ENCODE measurements at regions not wholly inside any gene's neighbourhood (a gene's known extent, or its start where the extent isn't known, plus 50 kb on each side); places are given as distances from the start of the nearest gene placed in this dataset.
"Not testable (repeated sequence)": the region's sequence is repeated elsewhere in the genome, so short reads cannot be mapped to it uniquely, and the experiment has no call there.

DNA sequence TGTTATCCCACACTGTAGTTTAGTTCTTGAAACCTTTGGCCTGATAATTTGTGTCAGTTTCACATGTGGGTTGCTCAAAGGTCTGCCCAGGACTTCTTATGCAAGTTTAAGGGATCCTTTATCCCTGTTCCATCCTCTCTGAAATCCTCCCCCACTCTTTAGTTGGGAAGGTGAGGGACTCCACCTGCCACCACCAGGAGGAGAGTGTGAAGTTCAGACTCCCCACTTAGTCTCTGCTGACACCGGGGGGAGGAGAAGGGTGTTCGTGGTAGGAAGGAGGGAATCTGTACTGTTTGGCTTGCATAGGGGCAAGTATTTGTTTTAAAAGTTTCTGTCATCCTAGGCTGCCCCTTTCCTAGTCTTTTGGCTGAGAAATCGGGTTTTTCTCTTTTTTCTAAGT, 211.8 kb downstream of the PPP4R3C start:
- no peak for DNase-seq (ENCODE audit: low read depth)
- H3K4me3 ChIP-seq (ENCODE audit: low read depth, low read length), result no peak overlapping the region
- TF ChIP-seq, protein P1, sequence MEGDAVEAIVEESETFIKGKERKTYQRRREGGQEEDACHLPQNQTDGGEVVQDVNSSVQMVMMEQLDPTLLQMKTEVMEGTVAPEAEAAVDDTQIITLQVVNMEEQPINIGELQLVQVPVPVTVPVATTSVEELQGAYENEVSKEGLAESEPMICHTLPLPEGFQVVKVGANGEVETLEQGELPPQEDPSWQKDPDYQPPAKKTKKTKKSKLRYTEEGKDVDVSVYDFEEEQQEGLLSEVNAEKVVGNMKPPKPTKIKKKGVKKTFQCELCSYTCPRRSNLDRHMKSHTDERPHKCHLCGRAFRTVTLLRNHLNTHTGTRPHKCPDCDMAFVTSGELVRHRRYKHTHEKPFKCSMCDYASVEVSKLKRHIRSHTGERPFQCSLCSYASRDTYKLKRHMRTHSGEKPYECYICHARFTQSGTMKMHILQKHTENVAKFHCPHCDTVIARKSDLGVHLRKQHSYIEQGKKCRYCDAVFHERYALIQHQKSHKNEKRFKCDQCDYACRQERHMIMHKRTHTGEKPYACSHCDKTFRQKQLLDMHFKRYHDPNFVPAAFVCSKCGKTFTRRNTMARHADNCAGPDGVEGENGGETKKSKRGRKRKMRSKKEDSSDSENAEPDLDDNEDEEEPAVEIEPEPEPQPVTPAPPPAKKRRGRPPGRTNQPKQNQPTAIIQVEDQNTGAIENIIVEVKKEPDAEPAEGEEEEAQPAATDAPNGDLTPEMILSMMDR (IDR thresholded peaks at IDR 0.05; ENCODE audit: insufficient read depth, low read length), result no peak

DNA sequence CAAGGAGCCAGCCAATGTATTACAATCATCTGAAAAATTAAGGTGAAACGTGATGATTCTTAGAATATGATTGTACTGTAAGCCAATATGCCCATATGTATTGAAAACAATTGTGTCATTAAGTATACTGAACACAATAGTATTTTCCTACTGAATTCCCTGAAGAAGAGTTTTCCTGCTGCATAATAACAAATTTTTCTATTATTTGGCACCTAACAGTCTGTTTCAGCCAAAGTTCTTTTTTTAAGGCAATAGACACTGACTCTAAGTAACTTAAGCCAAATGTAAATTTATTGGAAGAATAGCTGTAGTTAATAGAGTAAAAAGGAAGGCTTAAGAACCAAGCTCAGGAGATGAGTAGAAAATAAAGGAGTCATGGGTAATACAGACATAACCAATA, 220.6 kb downstream of the PPP4R3C start:
- TF ChIP-seq, protein P1 (IDR thresholded peaks at IDR 0.05; ENCODE audit: insufficient read depth, low read length), result no peak
- no peak overlapping the region for H3K4me3 ChIP-seq (ENCODE audit: low read depth, low read length)
- DNase-seq (ENCODE audit: low read depth), result no peak

DNA sequence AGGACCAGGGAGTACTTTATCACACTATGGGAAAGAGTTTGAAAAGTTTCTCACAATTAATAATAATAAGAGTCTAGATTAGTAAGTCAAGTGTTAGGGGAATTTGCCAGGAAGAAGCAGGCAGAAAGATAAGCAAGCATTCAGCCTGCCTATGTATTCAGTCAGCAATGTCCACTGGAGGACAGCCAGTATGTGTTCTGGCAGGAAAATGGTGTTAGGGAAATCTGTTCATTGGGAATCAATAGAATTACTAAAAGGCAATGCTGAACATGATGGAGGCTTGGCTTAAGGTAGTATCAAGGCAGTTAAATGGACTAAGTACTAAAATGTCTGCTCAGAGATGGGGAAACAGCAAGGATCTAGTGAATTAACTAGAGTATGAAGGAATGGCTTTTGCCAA, 221.2 kb downstream of the PPP4R3C start:
- TF ChIP-seq, protein P1 (IDR thresholded peaks at IDR 0.05; ENCODE audit: insufficient read depth, low read length), result no peak
- no peak for DNase-seq (ENCODE audit: low read depth)
- no peak overlapping the region for H3K4me3 ChIP-seq (ENCODE audit: low read depth, low read length)

DNA sequence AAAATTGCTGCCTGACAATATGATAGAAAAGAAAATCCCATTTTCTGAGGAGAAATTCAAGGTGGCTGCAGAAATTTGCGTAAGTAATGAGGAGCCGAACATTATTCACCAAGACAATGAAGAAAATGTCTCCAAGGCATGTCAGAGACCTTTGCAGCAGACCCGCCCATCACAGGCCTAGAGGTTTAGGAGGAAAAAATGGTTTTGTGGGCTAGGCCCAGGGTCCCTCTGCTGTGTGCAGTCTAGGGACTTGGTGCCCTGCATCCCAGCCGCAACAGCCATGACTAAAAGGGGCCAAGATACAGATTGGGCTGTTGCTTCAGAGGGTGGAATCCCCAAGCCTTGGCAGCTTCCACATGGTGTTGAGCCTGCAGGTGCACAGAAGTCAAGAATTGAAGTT, 223.1 kb downstream of the PPP4R3C start:
- H3K4me3 ChIP-seq (ENCODE audit: low read depth, low read length); DNase-seq (ENCODE audit: low read depth): not testable (repeated sequence)

DNA sequence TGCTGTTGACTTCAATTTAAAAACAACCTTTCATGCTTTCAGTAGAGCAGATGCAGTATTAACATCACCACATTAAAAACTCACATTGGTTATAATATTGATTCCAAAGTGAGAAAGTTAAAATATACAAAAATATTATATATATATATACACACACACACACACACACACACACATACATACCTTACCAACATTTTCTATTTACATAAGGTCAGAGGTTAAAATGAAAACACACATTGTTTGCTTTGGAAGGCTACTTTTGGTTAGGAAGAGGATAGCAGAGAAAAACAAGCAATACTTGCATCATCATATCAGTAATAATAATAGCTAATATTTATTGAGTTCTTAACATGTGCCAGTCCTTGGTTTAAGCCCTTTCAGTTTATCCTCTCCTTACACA, 226.5 kb downstream of the PPP4R3C start:
- DNase-seq (ENCODE audit: low read depth), result no peak
- TF ChIP-seq, protein P1 (IDR thresholded peaks at IDR 0.05; ENCODE audit: insufficient read depth, low read length), result no peak
- H3K4me3 ChIP-seq (ENCODE audit: low read depth, low read length), result no peak overlapping the region

DNA sequence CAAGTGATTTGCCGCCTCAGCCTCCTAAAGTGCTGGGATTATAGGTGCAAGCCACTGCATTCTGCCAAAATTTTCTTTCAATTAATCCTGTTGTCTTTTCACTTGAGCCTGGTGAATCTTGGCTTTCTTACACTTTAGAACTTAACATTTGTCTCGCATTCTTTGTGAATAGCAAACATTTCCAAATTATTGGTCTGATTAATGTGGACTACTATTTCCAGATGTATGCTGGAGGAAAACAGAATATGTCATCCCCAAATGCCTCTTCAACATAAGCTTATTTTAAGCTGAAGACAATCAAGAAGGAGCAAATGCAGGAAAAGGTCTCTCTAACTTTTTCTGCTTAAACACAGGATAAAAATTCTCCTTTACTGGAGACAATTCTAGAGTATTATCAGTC, 233.4 kb downstream of the PPP4R3C start:
- H3K4me3 ChIP-seq (ENCODE audit: low read depth, low read length), result no peak overlapping the region
- DNase-seq (ENCODE audit: low read depth), result no peak
- TF ChIP-seq, protein P1 (IDR thresholded peaks at IDR 0.05; ENCODE audit: insufficient read depth, low read length), result no peak

DNA sequence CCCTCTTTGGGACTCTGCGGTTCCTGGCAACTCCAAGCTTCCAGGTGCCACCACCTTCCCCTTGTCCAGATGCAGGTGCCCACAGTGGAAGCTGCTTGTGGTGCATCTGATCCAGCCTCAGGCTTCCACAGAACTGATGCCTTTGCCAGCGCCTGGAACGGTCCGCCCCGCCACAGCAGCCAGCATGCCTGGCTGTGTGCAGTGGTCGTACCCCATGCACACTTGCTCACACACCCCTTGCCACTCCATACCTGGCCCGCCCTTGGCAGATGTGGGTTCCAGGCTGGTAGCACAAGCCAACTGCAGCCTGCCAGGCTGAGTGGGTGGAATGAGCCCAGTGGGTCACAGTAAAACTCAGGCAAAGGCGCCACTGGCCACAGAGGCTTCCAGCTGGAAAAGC, 240.5 kb downstream of the PPP4R3C start:
- no peak for DNase-seq (ENCODE audit: low read depth)
- TF ChIP-seq, protein P1 (IDR thresholded peaks at IDR 0.05; ENCODE audit: insufficient read depth, low read length), result no peak
- H3K4me3 ChIP-seq (ENCODE audit: low read depth, low read length), result no peak overlapping the region
